B cell (primary cell): ENCODE measurements at regions not wholly inside any gene's neighbourhood (a gene's known extent, or its start where the extent isn't known, plus 50 kb on each side); places are given as distances from the start of the nearest gene placed in this dataset.

Experiments
- ATAC-seq: fragments of 200-7000 bp; cut with Tn5 transposase; one replicate; pipeline ENCODE4 v1.10.0; 2021; ENCODE audit warnings: low read depth, mild to moderate bottlenecking, moderate number of reproducible peaks, moderate library complexity
- CTCF ChIA-PET: fragments of 350-600 bp; sonication (Branson Sonifier 250); formaldehyde crosslinking; loops from one replicate; lab custom pipeline; 2021; ENCODE audit warnings: antibody characterized with exemption, inconsistent platforms; lab: Charles Lee
- POLR2A ChIA-PET: fragments of 350-600 bp; sonication (Branson Sonifier 250); formaldehyde crosslinking; loops from one replicate; lab custom pipeline; 2021; ENCODE audit warnings: antibody characterized with exemption; lab: Charles Lee
- DNase-seq: peaks from one replicate; pipeline ENCODE4 v3.0.0; 2013
- H2AFZ ChIP-seq: 2 replicates; pipeline ENCODE4 v1.6.1; 2012; ENCODE audit warnings: mild to moderate bottlenecking, low read depth, low read length; ENCODE audit not compliant: insufficient read depth, poor library complexity, severe bottlenecking
- H3K27ac ChIP-seq, 2 donors: 1 replicate in 1 of 2; 2 replicates in 1 of 2; pipeline ENCODE4 v1.5.1; 2012 to 2013; ENCODE audit warnings: low read length in 2 of 2, mild to moderate bottlenecking in 2 of 2, moderate library complexity in 1 of 2
- H3K27me3 ChIP-seq, 4 experiments: fragments of 200-600 bp in 1 of 4; sonication (generic) in 1 of 4; replicated peaks in 1 of 4; 1 replicate in 2 of 4; 2 replicates in 2 of 4; pipeline versions ENCODE4 v1.6.1 to v1.7.0; 2013 to 2016; ENCODE audit warnings: low read length in 3 of 4, mild to moderate bottlenecking in 2 of 4, mixed read lengths in 1 of 4, moderate library complexity in 1 of 4; ENCODE audit not compliant: insufficient read depth in 4 of 4, control insufficient read depth in 3 of 4; ENCODE audit errors: control extremely low read depth in 1 of 4
- H3K36me3 ChIP-seq, 2 experiments: replicated peaks in 1 of 2; 1 replicate in 1 of 2; 2 replicates in 1 of 2; pipeline versions ENCODE4 v1.6.1 to v1.7.1; 2013; ENCODE audit warnings: low read length in 1 of 2; ENCODE audit not compliant: insufficient read depth in 2 of 2, control insufficient read depth in 1 of 2; ENCODE audit errors: control extremely low read depth in 1 of 2, extremely low read depth in 1 of 2
- H3K4me1 ChIP-seq, 2 donors: fragments of 200-600 bp in 1 of 2; sonication (generic) in 1 of 2; 1 replicate in 1 of 2; 2 replicates in 1 of 2; pipeline versions ENCODE4 v1.5.1 to v1.6.1; 2013 to 2017; ENCODE audit warnings: low read length in 2 of 2; ENCODE audit not compliant: control insufficient read depth in 2 of 2, insufficient read depth in 2 of 2
- H3K4me2 ChIP-seq: replicated peaks from 2 replicates; pipeline ENCODE3; 2012; ENCODE audit warnings: mild to moderate bottlenecking, low read depth, low read length; ENCODE audit not compliant: poor library complexity, severe bottlenecking
- H3K4me3 ChIP-seq, 5 experiments: fragments of 200-600 bp in 1 of 5; sonication (generic) in 1 of 5; 1 replicate in 3 of 5; 2 replicates in 2 of 5; pipeline versions ENCODE4 v1.5.1 to v1.7.0; 2011 to 2016; ENCODE audit warnings: low read length in 4 of 5, mild to moderate bottlenecking in 4 of 5, low read depth in 2 of 5, control low read depth in 1 of 5, moderate library complexity in 1 of 5; ENCODE audit not compliant: insufficient read depth in 1 of 5; ENCODE audit errors: control extremely low read depth in 1 of 5, extremely low read depth in 1 of 5
- H3K79me2 ChIP-seq: fragments of 200-600 bp; sonication (generic); one replicate; pipeline ENCODE4 v1.6.0; 2016; ENCODE audit warnings: low read length; ENCODE audit not compliant: control insufficient read depth, insufficient read depth
- H3K9ac ChIP-seq: fragments of 200-600 bp; sonication (generic); 2 replicates; pipeline ENCODE4 v1.6.1; 2017; ENCODE audit warnings: mild to moderate bottlenecking, low read length, moderate library complexity
- H3K9me3 ChIP-seq, 3 donors: one replicate each; pipeline versions ENCODE4 v1.6.1 to v1.7.1; 2013; ENCODE audit warnings: low read length in 2 of 3; ENCODE audit not compliant: control insufficient read depth in 2 of 3, insufficient read depth in 1 of 3; ENCODE audit errors: control extremely low read depth in 1 of 3
- H4K20me1 ChIP-seq: 2 replicates; pipeline ENCODE4 v1.6.0; 2012; ENCODE audit warnings: mild to moderate bottlenecking, low read length; ENCODE audit not compliant: insufficient read depth, control insufficient read depth, poor library complexity, severe bottlenecking
- H3K27ac Mint-ChIP-seq: one replicate; pipeline ENCODE4 v1.8.0; 2021; ENCODE audit warnings: mixed read lengths
- H3K27me3 Mint-ChIP-seq: one replicate; pipeline ENCODE4 v1.8.0; 2021; ENCODE audit warnings: mixed read lengths
- H3K4me1 Mint-ChIP-seq: one replicate; pipeline ENCODE4 v1.8.0; 2021; ENCODE audit warnings: mixed read lengths
- H3K4me3 Mint-ChIP-seq: one replicate; pipeline ENCODE4 v1.8.0; 2021; ENCODE audit warnings: mixed read lengths
- H3K9me3 Mint-ChIP-seq: one replicate; pipeline ENCODE4 v1.8.0; 2022; ENCODE audit warnings: mixed read lengths; ENCODE audit not compliant: insufficient read depth
- EZH2 ChIP-seq: IDR thresholded peaks from 2 replicates; pipeline ENCODE4 v1.6.1; 2012; ENCODE audit warnings: borderline replicate concordance, low read depth, mild to moderate bottlenecking, moderate library complexity, low read length; ENCODE audit not compliant: insufficient read depth, poor library complexity, severe bottlenecking
- WGBS: methylation state at CpG from one replicate; pipeline ENCODE4 v1.1.5; 2013; ENCODE audit warnings: missing lambda C conversion rate; ENCODE audit not compliant: insufficient coverage; 5-methylcytosine and 5-hydroxymethylcytosine counted together
- intact Hi-C: fragments of 100-400 bp; cut with micrococcal nuclease; formaldehyde crosslinking; loops from one replicate; pipeline ENCODE4 v1.10.0; 2022
- TF ChIP-seq, protein P1 (sequence below): fragments of 200-600 bp; IDR thresholded peaks from one replicate; pipeline ENCODE4 v1.8.0; 2022; ENCODE audit warnings: antibody characterized with exemption, mild to moderate bottlenecking

DNA sequence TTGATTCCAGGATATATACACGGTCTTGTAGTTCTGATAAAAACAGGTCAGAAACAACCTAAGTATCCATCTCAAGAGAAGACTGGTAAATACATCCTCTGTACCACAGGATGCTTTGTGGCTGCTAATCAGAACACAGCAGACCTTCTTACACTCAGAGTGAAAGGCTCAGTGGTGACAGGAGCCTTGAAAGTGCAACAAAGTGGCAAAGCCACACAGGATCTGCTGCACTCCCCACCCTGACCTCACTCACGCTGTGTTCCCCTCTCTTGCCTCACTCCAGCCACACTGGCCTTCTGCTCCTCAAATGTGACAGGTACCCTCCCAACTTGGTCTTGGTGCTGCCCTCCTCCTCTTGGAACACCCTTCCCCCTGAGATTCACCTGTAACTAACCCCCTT lies 98.1 kb upstream of the GRIP1 start:
- Histone ChIP-seq H3K9ac (no peak overlapping the region), H2AFZ (no peak overlapping the region), H4K20me1 (no peaks in the 10 kb centered on the region), H3K4me2 (no peak overlapping the region), H3K4me3 (no peak overlapping the region), H3K4me1 (no peaks in the 10 kb centered on the region), H3K27me3 (no peaks in the 10 kb centered on the region), H3K36me3 (no peaks in the 10 kb centered on the region), H3K9me3 (no peaks in the 10 kb centered on the region), H3K79me2 (no peaks in the 10 kb centered on the region), H3K27ac (no peak overlapping the region)
- no peaks in the 10 kb centered on the region for H3K9me3 Mint-ChIP-seq
- WGBS = 7% methylated on average over 1 of the region's 2 CpGs
- intact Hi-C loops = no loop called here
- H3K27me3 Mint-ChIP-seq = peaks cover 7% of the 10 kb centered on the region
- DNase-seq (no peak), ATAC-seq (no peak)
- no peak for TF ChIP-seq EZH2
- TF ChIP-seq, protein P1, sequence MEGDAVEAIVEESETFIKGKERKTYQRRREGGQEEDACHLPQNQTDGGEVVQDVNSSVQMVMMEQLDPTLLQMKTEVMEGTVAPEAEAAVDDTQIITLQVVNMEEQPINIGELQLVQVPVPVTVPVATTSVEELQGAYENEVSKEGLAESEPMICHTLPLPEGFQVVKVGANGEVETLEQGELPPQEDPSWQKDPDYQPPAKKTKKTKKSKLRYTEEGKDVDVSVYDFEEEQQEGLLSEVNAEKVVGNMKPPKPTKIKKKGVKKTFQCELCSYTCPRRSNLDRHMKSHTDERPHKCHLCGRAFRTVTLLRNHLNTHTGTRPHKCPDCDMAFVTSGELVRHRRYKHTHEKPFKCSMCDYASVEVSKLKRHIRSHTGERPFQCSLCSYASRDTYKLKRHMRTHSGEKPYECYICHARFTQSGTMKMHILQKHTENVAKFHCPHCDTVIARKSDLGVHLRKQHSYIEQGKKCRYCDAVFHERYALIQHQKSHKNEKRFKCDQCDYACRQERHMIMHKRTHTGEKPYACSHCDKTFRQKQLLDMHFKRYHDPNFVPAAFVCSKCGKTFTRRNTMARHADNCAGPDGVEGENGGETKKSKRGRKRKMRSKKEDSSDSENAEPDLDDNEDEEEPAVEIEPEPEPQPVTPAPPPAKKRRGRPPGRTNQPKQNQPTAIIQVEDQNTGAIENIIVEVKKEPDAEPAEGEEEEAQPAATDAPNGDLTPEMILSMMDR = no peak
- no peaks in the 10 kb centered on the region for H3K4me1 Mint-ChIP-seq
- no peak overlapping the region for H3K27ac Mint-ChIP-seq
- no peak overlapping the region for H3K4me3 Mint-ChIP-seq
- ChIA-PET POLR2A (no interaction called here), CTCF (no interaction called here)

DNA sequence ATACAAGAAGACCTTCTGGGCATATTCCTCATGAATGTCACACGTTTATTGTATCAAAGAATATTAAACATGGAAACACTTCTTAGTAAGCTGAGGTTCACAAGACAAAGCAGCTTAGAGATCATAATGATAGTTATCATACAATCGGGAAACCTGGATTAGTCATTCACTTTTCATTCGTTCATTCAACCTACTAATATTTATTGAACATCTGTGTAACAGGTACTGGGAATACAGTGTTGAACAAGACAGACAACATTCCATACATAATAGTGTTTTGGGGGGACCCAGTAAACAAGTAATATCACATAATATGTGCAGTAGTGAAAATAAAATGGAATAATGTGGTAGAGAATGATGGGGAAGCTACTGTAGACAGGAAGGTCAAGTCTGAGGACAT lies 100.6 kb upstream of the GRIP1 start:
- H3K9me3 Mint-ChIP-seq = no peaks in the 10 kb centered on the region
- Histone ChIP-seq H3K4me3 (no peak overlapping the region), H2AFZ (no peak overlapping the region), H3K4me2 (no peak overlapping the region), H3K36me3 (no peaks in the 10 kb centered on the region), H4K20me1 (no peaks in the 10 kb centered on the region), H3K4me1 (no peaks in the 10 kb centered on the region), H3K9ac (no peak overlapping the region), H3K79me2 (no peaks in the 10 kb centered on the region), H3K9me3 (no peaks in the 10 kb centered on the region), H3K27ac (no peak overlapping the region), H3K27me3 (no peaks in the 10 kb centered on the region)
- WGBS = no CpG with 5 or more reads among the region's 3 CpGs
- H3K4me1 Mint-ChIP-seq = no peaks in the 10 kb centered on the region
- peaks cover 7% of the 10 kb centered on the region for H3K27me3 Mint-ChIP-seq
- no peak overlapping the region for H3K27ac Mint-ChIP-seq
- intact Hi-C loops = no loop called here
- H3K4me3 Mint-ChIP-seq = no peak overlapping the region
- TF ChIP-seq, protein P1 = no peak
- TF ChIP-seq EZH2 = no peak
- CTCF ChIA-PET = no interaction called here
- DNase-seq (no peak), ATAC-seq (no peak)
- POLR2A ChIA-PET = no interaction called here
